ENCODE measurements at regions not wholly inside any gene's neighbourhood (a gene's known extent, or its start where the extent isn't known, plus 50 kb on each side); places are given as distances from the start of the nearest gene placed in this dataset.

DNA sequence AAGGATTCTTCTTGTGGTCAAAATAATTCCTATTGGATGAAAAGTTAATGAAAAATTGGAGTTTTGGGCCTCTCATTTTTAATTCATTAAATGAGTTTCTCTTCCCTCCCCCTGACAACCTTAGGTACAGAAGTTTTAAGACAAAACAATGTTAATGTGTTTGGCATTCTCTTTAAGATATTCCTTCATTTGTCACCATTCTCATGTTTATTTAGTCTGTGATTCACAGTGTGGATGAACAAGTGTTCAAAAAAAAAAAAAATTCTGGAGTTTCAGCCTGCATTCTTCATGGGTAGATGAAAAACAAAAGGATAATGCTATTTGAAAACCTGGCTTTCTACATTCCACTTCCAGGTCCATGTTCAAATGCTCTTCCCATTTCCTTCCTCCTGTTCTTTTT, 172.6 kb upstream of the LUZP2 start:
- no peak for DNase-seq

DNA sequence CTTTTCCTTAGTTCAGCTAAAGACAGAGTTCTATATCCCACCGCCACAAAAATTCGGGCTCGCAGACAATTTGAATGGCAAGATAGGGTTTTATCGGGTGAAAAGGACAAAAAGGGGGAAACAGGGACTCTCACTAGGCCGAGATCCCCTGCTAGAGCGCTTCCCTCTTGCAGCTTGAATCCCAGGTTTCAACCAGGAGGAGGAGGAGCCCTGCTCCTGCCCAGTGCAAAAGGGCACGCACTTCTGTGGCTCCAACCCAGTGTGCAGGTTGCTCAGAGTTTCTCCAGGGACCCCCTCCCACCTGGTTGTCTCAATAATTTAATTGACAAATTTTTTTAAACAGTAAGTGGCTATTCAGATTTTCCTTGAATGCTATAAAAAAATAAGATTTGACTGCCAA, 152.6 kb upstream of the LUZP2 start:
- no peak for DNase-seq

DNA sequence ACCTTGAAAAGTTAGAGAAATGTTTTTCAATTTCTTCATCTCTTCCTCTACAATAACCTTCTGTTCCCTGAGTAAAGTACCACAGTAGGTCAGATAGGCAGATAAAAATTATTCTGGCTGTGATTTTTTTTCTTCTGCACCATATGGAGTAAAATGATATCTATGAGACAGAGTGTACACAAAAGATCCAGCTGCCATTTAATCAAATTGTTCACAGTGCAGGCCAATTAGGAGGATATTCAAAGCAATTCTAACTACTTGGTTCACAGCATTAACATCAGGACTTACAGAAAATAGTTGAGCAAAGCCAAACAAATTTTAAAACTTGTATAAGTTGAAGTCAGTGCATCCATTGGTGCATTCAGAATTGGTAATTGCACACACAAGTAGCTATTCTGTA, 147.9 kb upstream of the LUZP2 start:
- no peak for DNase-seq

DNA sequence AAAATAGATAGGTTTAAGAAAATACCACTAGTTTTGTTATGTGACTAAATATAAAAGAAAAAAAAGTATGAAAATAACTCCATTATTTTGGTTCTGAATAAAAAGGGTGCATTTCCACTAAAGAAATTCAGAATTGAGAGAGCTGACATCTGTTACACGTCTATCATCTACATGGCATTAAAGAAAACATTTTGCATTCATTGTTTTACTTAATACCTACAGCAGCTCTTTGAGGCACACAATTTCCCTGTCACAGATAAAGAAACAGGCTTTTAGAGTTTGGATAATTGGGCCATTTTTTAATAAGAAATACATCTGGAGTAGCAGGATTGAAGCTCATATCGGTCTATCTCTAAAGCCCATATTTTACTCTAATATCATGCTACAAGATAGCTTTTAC, 145.7 kb upstream of the LUZP2 start:
- DNase-seq, result no peak

DNA sequence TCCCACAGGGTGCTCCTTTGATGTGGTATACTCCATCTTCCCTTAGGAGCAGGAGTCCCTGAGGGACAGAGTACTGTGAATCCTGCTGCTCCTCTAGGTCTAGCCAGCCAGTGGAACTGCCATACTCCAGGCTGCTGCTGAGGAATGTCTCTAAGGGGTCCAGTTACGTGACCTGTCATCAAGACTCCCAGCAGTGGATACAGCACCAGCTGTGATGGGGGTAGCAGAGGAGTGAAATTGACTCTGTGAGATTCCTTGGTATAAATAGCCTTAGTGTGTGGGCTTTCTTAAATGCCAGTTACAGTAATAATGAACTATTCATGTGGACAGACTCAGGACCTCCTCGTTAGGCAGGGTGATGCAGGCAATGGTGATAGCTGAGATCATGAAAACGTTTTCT, 140.4 kb upstream of the LUZP2 start:
- DNase-seq, result no peak

DNA sequence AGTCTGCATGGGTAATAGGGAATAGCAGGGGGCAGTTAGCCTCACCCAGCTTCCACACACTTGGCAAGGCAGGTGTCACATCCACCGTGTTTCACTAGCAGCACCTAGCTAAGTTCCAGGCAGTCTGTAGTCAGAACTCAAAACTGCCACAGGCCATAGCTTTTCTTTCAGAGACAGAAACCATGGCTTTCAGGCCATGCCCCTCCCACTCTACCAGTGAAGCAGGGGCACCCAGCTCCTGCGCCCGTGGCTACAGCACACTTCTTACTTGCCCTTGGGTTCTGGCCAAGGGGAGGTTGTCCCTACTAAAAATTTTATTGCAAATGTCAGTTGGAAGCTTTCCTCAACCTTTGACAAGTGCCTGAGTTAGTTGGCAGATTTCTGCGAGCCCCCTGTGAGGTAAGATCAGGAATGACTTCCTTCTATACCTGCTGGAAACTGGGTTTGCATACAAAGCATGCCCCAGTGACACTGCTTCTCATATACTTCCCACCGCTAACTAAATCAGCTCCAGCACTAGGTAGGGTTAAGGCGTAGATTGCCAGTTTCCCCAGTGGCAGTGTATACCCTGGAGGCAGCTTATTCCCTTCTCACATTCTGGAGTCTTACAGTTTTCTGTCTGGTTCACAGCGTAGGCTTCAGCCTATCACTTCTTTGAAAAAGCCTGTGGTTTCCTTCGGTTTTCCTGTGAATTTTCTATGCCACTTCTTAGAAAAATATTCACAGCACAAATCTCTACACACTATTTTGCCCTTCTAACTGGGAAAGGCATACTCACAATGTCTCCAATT, 139.0 kb upstream of the LUZP2 start:
- no peak for DNase-seq

DNA sequence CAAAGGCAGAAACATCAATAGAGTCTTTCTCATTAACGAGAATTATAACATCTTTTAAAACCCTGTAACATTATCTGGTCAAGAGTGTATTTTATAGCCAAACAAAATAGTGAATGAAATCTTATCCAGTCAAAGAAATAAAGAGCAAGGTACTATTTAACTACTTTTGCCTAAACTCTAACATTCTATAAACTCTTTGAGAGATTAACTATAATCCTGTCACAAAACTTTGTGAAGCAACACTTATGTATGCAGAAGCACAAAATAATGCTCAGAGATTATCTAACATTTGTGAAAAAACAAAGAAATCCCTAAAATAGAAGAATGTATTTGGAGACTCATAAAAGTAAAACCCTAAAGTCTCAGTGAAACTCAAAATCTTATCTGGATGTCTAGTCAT, 124.4 kb upstream of the LUZP2 start:
- DNase-seq, result no peak

DNA sequence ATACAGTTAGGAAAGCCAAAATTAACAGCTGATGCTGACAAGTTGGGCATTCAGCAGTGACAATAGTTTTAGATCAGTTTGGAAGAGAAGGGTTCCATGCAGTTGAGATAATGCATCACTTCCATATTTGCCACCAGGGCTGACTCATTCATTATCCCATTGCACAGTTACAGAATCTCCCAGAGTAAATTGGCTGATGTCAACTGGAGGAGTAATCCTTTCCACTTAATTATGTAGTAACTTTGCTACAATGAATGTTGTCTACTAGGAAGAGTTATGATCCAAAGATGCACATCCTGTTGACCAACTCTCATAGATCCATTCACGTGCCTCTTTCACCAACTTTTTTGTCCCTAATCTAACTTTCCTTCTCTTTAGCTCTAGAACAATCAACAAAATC, 123.3 kb upstream of the LUZP2 start:
- DNase-seq, result no peak

DNA sequence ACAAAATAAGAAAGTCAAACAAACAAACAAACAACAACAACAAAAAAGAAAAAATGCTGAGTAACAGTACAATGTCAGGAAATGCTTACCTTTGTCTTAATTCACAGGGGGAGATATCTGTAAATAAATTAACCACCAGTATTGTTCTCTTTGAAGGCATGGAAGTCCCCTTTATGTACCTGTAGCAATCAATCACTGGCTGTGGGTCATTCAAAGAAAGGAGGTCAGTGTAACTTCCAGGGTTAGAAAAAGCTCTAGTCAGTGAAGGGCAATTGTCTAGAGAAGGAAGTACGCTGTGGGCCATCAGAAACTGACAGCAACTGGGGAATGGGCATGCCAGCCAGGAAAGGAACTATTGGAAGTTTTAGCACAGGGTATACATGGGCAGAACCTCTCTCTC, 121.5 kb upstream of the LUZP2 start:
- DNase-seq, result no peak

DNA sequence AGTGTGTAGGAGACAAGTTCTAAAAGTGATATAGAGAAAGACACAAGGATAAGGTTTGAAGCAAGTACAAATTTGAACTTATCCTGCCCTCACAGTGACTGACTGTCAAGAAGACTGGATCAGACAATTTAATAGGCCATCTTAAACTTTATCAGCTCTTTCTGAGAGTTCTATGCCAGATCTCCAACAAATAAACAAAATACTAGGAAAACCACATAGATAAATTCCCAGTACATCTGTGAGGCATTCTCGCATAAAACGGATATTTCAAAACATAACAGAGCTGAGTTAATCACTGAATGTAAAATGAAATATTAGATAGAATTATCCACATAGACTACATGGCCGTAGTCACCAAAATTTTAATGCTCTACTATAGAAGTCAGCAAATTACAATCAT, 120.9 kb upstream of the LUZP2 start:
- no peak for DNase-seq

DNA sequence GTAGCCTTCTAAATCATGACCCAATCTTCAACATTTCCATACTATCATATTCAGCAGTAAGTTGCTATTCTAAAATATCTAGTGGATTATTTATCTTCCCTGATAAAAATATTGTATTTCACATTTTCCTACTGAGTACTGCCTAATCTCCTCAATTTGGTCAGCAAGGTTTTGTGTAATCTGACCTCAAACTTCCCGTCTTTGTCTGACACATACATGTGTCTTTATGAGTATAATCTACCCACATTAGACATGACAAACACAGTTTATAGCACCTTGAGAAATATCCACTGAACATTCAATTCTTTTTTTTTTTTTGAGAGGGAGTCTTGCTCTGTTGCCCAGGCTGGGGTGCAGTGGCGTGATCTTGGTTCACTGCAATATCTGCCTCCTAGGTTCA, 113.7 kb upstream of the LUZP2 start:
- DNase-seq, result no peak

DNA sequence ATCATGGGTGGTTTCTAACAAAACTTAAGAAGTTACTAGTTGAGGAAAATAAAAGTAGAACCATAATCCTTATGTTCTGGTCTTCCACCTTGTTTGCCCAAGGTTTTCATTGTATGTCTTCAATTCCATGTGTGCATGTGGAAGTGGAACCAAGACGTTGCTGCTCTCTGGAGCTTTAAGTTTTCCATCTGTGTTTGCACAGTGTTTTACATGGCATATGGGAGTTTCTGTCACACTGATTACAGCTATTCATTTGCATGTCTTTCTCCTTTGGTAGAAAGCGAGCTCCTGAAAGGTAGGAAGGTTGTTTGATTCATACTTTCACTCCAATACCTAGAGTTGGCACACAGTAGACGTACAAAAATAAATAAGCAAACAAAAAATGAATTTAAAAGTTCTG, 112.6 kb upstream of the LUZP2 start:
- no peak for DNase-seq

DNA sequence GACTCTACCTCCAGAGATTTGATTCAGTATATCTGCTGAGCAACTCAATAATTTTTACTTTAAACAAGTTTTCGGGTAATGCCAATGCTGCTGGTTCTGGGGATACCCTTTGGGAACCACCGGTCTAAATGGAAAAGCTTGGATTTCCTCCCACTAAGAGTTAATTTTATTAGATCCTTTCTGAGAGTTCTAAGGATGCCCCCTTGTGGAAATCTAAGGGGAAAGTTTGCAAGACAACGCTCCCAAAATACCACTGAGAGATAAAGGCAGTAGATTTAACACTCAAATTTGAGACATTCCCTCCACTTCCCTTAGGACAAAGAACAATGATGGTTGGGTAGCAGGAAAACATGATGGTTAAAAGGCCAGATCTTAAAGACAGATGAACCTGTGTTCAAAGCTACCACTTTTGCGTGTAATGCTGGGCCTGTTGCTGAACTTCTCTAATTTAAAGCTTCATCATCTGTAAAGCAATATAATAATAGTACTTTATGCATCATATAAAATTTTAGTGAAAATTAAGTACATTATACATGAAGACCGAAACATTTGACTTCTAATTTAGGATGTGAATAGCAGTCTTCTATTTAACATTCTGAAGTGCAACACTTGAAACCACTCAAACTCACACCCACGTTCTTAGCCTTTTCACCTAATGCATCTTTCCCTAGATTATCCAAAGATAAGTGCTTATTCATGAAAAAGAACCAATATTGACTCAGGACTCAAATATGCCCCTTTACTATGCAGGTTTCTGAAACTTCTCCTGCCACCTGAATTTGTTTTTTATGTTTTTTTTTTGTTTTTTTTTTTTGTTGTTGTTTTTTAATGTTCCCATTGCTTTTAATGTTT, 110.1 kb upstream of the LUZP2 start:
- no peak for DNase-seq

DNA sequence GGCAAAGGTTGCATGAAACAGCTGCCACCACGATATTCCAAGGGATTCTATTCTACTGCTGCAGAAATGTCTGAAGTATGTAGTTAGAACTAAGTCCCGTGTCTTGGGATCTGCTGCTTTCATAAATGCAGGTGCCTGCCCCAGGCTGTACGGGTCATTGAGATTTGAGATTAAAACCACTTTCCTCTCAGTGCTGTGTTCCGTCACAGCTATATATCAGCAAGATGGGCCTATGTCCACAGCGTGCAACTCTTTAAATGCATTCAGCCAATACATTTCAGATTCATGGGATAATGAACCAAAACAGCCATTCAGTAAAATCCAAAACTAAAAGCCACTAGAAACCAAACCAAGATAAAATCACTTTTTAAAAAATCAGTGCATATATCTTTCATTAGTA, 107.3 kb upstream of the LUZP2 start:
- DNase-seq, result no peak

DNA sequence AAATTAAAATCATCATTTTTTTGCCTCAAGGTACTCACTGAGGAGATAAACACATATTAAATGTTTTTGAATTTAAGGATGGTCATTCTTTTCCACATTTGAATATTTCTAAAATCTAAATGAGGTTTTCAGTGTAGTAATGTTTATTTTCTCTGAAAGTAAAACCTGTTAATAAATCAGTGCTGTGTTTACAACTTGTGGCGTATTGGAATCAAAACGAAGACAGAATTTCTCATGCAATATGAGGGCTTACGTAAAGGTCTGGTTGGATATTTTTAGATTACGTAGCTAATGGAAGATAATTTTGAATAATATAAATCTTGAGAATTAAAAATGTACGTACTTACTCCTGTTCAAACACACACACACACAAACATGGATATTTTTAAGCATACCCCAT, 106.8 kb upstream of the LUZP2 start:
- DNase-seq, result no peak

DNA sequence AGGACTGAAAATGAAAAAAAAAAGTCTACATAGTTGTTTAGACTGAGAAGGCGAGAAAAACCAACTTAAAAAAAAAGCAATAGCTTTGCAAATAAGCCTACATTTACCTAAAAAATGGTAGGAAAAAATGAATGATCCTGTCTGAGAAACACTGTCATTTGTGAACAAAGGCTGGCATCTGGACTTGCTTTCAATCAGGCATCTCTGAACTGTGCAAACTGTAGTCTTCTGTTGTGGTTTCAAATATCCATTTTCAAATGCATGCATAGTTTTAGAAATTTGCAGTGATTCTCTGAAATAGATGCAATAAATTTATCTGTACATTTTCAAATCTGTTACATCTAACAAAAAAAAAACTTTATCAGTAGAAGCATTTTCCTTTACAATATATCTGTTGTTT, 106.1 kb upstream of the LUZP2 start:
- DNase-seq, result no peak

DNA sequence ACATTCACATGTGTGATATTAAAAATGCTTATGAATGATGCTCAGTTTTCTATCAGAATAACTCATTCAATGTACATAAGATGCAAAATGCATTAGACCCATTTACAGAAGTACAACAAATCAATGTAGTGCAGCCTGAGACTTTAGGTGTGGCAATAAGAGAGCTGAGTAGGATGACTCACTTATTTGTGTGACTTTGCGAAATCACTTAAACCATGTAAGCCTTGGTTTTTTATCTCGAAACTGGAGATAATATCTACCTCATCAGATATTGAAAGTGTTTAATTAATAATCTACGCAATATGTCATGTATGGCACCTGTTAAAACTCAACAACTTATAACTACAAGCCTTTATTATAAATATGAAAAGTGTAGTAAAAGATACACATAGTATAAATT, 105.7 kb upstream of the LUZP2 start:
- DNase-seq, result no peak

DNA sequence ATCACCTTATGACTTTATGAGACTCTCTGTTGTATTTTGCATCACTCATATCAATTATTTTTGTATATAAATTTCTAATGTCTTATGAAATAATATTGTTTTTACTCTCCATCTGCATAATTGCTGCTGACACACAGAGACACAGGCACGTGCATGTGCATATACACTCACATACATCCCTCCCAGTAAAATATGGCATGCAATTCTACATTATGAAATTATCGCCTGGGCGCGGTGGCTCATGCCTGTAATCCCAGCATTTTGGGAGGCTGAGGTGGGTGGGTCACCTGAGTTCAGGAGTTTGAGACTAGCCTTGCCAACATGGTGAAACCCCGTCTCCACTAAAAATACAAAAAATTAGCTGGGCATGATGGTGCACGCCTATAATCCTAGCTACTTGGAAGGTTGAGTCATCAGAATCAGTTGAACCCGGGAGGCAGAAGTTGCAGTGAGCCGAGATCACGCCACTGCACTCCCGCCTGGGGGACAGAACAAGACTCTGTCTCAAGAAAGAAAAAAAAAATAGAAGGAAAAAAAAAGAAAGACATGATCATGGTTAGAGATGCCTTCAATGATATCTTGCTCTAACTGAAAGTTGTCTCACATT, 96.7 kb upstream of the LUZP2 start:
- DNase-seq, result no peak

DNA sequence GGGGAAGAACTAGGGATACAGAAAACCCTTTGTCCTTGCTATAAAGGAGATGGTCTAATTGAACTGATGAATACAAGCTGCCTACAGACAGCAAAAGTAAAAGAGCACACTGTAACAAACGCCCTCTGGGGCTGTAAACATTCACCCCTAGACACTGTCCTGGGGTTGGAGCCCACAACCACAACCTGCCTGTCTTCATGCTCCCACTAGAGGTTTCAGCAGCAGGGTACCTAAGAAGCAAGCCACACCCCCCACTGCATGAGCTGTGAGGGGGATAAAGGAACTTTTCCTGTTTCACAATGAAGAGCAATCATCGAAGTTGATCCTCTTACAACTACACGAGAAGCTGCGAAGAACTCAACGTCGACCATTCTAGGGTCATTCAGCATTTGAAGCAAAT, 90.5 kb upstream of the LUZP2 start:
- DNase-seq, result no peak

DNA sequence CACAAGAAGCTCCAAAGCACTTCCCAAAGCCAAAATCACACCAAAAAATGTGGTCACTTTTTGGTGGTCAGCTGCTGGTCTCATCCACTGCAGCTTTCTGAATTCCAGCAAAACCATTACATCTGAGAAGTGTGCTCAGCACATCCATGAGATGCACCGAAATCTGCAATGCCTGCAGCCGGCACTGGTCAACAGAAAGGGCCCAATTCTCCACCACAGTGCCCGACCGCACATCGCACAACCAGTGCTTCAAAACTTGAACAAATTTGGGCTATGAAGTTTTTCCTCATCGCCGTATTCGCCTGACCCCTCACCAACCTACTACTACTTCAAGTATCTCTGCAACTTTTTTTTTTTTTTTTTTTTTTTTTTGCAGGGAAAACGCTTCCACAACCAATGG, 89.9 kb upstream of the LUZP2 start:
- DNase-seq, result no peak

DNA sequence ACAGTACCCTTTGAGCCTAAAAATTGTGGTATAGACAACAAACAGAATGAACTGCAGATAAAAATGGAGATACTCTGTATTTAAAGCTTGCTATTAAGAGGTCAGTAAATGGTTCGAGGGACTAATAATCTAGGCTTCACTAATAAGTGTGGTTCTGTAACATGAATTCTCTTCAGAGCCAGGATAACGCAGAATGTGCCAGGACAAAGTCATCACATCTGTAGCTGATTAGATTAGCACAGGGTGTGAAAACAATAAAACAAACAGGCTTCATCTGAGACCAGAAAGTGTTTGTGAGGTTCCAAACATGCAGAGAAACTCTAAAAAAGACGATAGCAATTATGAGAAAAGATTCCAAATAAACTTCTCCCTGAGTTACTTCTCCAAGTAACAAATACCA, 89.1 kb upstream of the LUZP2 start:
- no peak for DNase-seq

DNA sequence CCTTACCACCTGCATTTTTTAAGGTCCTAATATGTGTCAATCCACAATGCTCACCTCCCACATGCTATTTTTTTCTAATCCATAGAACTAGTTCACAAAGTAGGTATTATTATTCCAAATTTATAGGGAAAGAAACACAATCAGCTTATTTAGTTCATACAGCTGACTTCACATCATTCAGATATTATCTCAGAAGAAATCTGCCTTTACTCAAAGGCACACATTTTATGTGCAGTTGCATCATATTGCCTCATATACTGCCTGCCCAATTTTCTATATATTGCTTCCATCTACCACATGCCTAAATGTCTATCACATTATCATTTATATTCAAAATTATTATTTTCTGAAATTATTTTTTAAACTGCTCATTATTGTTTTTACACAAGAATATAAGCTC, 88.7 kb upstream of the LUZP2 start:
- DNase-seq, result no peak

DNA sequence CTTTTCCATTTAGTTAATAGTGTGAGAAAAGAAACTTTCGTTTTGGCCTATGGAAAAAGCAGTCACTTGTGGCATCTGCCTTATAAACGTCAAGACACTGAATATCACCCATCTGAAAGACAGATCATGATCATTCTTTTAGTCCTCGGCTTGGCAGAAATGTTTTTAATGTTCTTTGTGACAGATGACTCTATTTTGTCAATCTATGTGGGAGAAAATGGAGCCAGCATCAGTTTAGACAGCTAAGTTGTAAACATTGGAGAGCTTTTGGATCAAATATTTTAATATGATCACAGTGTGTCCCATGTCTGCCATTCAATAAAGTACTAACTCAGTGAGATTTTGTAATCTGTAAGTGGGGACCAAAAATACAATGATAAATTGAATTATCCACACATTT, 85.1 kb upstream of the LUZP2 start:
- DNase-seq, result no peak

DNA sequence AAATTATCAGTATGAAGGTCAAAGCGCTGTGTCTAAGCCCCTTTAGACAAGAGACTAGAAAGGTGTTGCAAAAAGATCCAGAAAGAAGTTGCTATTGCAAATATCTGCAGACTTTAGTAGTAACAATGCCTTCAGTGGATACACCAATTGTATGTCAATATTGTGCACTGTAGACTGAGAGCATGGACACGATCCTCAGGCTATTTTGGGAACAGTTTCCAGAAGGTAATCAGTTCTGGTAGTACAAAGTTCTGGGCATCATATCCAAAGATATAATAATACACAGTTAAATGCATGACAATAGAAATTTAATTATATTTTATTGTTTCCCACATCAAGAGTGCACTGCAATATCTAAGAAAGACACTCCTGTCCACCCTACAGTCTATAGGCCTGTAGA, 84.1 kb upstream of the LUZP2 start:
- DNase-seq, result no peak

All from hippocampal formation (tissue), 2 donors.